Heart left ventricle (tissue), 16 donors: ENCODE measurements at regions not wholly inside any gene's neighbourhood (a gene's known extent, or its start where the extent isn't known, plus 50 kb on each side); places are given as distances from the start of the nearest gene placed in this dataset.

Experiments
- ATAC-seq, 4 donors: fragments of 200-7000 bp; cut with Tn5 transposase; one replicate each; pipeline ENCODE4 v1.9.1; 2020 to 2022; ENCODE audit warnings: moderate library complexity in 4 of 4, mild to moderate bottlenecking in 3 of 4, moderate number of reproducible peaks in 1 of 4
- DNase-seq, 5 donors: peaks; one replicate each; pipeline ENCODE4 v3.0.0-alpha.2; 2020
- H3K27ac ChIP-seq, 12 donors: fragments of 200-600 bp; sonication (generic) in 4 of 12; one replicate each; pipeline versions ENCODE4 v1.5.0 to v1.8.0; 2016 to 2022; ENCODE audit warnings: mild to moderate bottlenecking in 2 of 12
- H3K27me3 ChIP-seq, 9 donors: fragments of 200-600 bp; sonication (generic) in 2 of 9; one replicate each; pipeline versions ENCODE4 v1.5.1 to v1.8.0; 2016 to 2022; ENCODE audit warnings: mild to moderate bottlenecking in 3 of 9
- H3K36me3 ChIP-seq, 9 donors: fragments of 200-600 bp; sonication (generic) in 2 of 9; one replicate each; pipeline versions ENCODE4 v1.5.0 to v1.8.0; 2018 to 2022; ENCODE audit warnings: mild to moderate bottlenecking in 2 of 9
- H3K4me1 ChIP-seq, 12 donors: fragments of 200-600 bp; sonication (generic) in 4 of 12; one replicate each; pipeline versions ENCODE4 v1.5.0 to v1.8.0; 2016 to 2022; ENCODE audit warnings: mild to moderate bottlenecking in 3 of 12
- H3K4me3 ChIP-seq, 12 donors: fragments of 200-600 bp; sonication (generic) in 4 of 12; one replicate each; pipeline versions ENCODE4 v1.5.0 to v1.8.0; 2017 to 2022; ENCODE audit warnings: mild to moderate bottlenecking in 9 of 12, moderate library complexity in 4 of 12
- H3K9me3 ChIP-seq, 12 donors: fragments of 200-600 bp; sonication (generic) in 4 of 12; one replicate each; pipeline versions ENCODE4 v1.5.0 to v1.8.0; 2016 to 2022; ENCODE audit warnings: mild to moderate bottlenecking in 1 of 12
- CTCF ChIP-seq, 12 donors: fragments of 200-600 bp; sonication (generic) in 4 of 12; IDR thresholded peaks; one replicate each; pipeline versions ENCODE4 v1.5.0 to v1.8.0; 2018 to 2022; ENCODE audit warnings: antibody characterized with exemption in 12 of 12, mild to moderate bottlenecking in 5 of 12
- POLR2A ChIP-seq, 2 donors: fragments of 450-650 bp; IDR thresholded peaks; one replicate each; pipeline ENCODE4 v1.6.1; 2017; ENCODE audit warnings: antibody characterized with exemption in 2 of 2, mild to moderate bottlenecking in 2 of 2, moderate library complexity in 2 of 2
- WGBS, 4 donors: extraction: QIAGEN DNeasy Blood & Tissue Kit in 2 of 4; methylation state at CpG; one replicate each; pipeline versions ENCODE4 v1.1.5 to v1.1.7; 2013 to 2018; 5-methylcytosine and 5-hydroxymethylcytosine counted together
- intact Hi-C, 10 donors: fragments of 100-400 bp; cut with DNase I; formaldehyde crosslinking; loops; one replicate each; pipeline versions ENCODE4 v1.11.1 to v1.14.2; 2022
- donor health status: ischemic (EF 13 %, LVEDD 7.1; RV severe dilation, severe dysfunction).
- donor health status: healthy with polysubstance abuse.
- donor health status: DM: no; HTN: yes; CAD: no.
- donor health status: DM: no; HTN: no; CAD: no.
- donor health status: ischemic (EF 25% LVEDD 6.9; RV normal size, moderate dysfunction).
- donor health status: ischemic (EF 25% LVEDD 5.7; RV mildly dilated, moderate dysfunction).
- donor health status: healthy.
- donor health status: DM: yes; HTN: yes; CAD: no.
- donor health status: ischemic (EF 35%, LVEDD 5.7; RV mildly dilated, moderate dysfunction).
- donor health status: nonischemic (EF 11% LVEDD 7.7; RV severe dilation, severe dysfunction).
- donor health status: DM: yes; HTN: yes; CAD: no.
- donor health status: PGD.
- donor health status: ischemic (EF 29% LVEDD 5.4; RV normal size, mild dysfunction).
- donor health status: nonischemic (EF 23%, LVEDD 6.1; RV moderate dilation, normal function).

- Histone ChIP-seq H3K4me3 (no peak overlapping the region), H3K27ac (no peak overlapping the region), H3K4me1 (no peaks in the 10 kb centered on the region), H3K36me3 (no peaks in the 10 kb centered on the region), H3K9me3 (peaks cover 0 to 7% (median 0%) of the 10 kb centered on the region in 12 donors), H3K27me3 (no peaks in the 10 kb centered on the region)
- intact Hi-C loops, result no loop called here
- DNase-seq (no peak), ATAC-seq (no peak)
- TF ChIP-seq POLR2A (IDR thresholded peaks at IDR 0.05) (no peak), CTCF (IDR thresholded peaks at IDR 0.05) (no peak)
These were observed 372.4 kb upstream of the RND3 start for GRCh38 chr2:150859877-150860276.

- no peaks in the 10 kb centered on the region for H3K27me3 ChIP-seq
- TF ChIP-seq POLR2A (IDR thresholded peaks at IDR 0.05), result no peak
- no peak for TF ChIP-seq CTCF (IDR thresholded peaks at IDR 0.05)
- WGBS, 4 donors, result 89 to 100% (median 92%) methylated on average over 1 of the region's 1 CpG
- DNase-seq (no peak), ATAC-seq (no peak)
- no peaks in the 10 kb centered on the region for H3K36me3 ChIP-seq
- H3K27ac ChIP-seq, result no peak overlapping the region
- no peaks in the 10 kb centered on the region for H3K4me1 ChIP-seq
- no peak overlapping the region for H3K4me3 ChIP-seq
- H3K9me3 ChIP-seq, result no peaks in the 10 kb centered on the region
- intact Hi-C loops, result no loop called here
These were observed 371.7 kb upstream of the RND3 start for GRCh38 chr2:150859162-150859561.

- Histone ChIP-seq H3K27me3 (no peaks in the 10 kb centered on the region), H3K36me3 (no peaks in the 10 kb centered on the region), H3K9me3 (no peaks in the 10 kb centered on the region), H3K4me3 (no peak overlapping the region), H3K27ac (no peak overlapping the region), H3K4me1 (no peaks in the 10 kb centered on the region)
- TF ChIP-seq CTCF (IDR thresholded peaks at IDR 0.05) (no peak), POLR2A (IDR thresholded peaks at IDR 0.05) (no peak)
- WGBS, 4 donors, result 92 to 94% (median 93%) methylated on average over 5 of the region's 5 CpGs
- DNase-seq, result no peak
- intact Hi-C loops, result no loop called here
- no peak for ATAC-seq
These were observed 370.9 kb upstream of the RND3 start for GRCh38 chr2:150858382-150858781.

- 21 to 37% (median 23%) methylated on average over 1 of the region's 1 CpG for WGBS, 4 donors
- ATAC-seq (no peak), DNase-seq (no peak)
- H3K4me1 ChIP-seq, result no peaks in the 10 kb centered on the region
- H3K27me3 ChIP-seq, result no peaks in the 10 kb centered on the region
- H3K4me3 ChIP-seq, result no peak overlapping the region
- H3K9me3 ChIP-seq, result no peaks in the 10 kb centered on the region
- H3K36me3 ChIP-seq, result no peaks in the 10 kb centered on the region
- no peak overlapping the region for H3K27ac ChIP-seq
- intact Hi-C loops, result no loop called here
- TF ChIP-seq CTCF (IDR thresholded peaks at IDR 0.05) (no peak), POLR2A (IDR thresholded peaks at IDR 0.05) (no peak)
These were observed 369.3 kb upstream of the RND3 start for GRCh38 chr2:150856596-150857281.
